Astrocyte of the cerebellum (primary cell): ENCODE measurements at regions not wholly inside any gene's neighbourhood (a gene's known extent, or its start where the extent isn't known, plus 50 kb on each side); places are given as distances from the start of the nearest gene placed in this dataset.

Source experiments
- DNase-seq: peaks from one replicate; pipeline ENCODE4 v3.0.0-alpha.2; 2011; ENCODE audit warnings: low read depth
- H3K4me3 ChIP-seq: 2 replicates; pipeline ENCODE4 v1.5.1; 2011; ENCODE audit warnings: mild to moderate bottlenecking, low read depth, low read length, moderate library complexity
- in situ Hi-C: cut with HindIII; loops from 2 replicates; pipeline ENCODE4 v1.10.0; 2017; ENCODE audit warnings: low sequenced_read_pairs
- TF ChIP-seq, protein P1 (sequence below): IDR thresholded peaks from 2 replicates; pipeline ENCODE4 v1.5.1; 2012; ENCODE audit warnings: low read length, low read depth, moderate library complexity, mild to moderate bottlenecking; ENCODE audit errors: missing control alignments

GRCh38 chr11:105203569-105204240, 64.1 kb upstream of the CARD18 start:
- TF ChIP-seq, protein P1, sequence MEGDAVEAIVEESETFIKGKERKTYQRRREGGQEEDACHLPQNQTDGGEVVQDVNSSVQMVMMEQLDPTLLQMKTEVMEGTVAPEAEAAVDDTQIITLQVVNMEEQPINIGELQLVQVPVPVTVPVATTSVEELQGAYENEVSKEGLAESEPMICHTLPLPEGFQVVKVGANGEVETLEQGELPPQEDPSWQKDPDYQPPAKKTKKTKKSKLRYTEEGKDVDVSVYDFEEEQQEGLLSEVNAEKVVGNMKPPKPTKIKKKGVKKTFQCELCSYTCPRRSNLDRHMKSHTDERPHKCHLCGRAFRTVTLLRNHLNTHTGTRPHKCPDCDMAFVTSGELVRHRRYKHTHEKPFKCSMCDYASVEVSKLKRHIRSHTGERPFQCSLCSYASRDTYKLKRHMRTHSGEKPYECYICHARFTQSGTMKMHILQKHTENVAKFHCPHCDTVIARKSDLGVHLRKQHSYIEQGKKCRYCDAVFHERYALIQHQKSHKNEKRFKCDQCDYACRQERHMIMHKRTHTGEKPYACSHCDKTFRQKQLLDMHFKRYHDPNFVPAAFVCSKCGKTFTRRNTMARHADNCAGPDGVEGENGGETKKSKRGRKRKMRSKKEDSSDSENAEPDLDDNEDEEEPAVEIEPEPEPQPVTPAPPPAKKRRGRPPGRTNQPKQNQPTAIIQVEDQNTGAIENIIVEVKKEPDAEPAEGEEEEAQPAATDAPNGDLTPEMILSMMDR: no peak
- in situ Hi-C loops: no loop called here
- no peak for DNase-seq
- H3K4me3 ChIP-seq: no peak overlapping the region

GRCh38 chr11:105202844-105203548, 63.4 kb upstream of the CARD18 start:
- in situ Hi-C loops: no loop called here
- no peak for DNase-seq
- TF ChIP-seq, protein P1: no peak
- no peak overlapping the region for H3K4me3 ChIP-seq

GRCh38 chr11:105202422-105202821, 62.9 kb upstream of the CARD18 start:
- in situ Hi-C loops: no loop called here
- no peak for DNase-seq
- TF ChIP-seq, protein P1: no peak
- H3K4me3 ChIP-seq: no peak overlapping the region

DNA sequence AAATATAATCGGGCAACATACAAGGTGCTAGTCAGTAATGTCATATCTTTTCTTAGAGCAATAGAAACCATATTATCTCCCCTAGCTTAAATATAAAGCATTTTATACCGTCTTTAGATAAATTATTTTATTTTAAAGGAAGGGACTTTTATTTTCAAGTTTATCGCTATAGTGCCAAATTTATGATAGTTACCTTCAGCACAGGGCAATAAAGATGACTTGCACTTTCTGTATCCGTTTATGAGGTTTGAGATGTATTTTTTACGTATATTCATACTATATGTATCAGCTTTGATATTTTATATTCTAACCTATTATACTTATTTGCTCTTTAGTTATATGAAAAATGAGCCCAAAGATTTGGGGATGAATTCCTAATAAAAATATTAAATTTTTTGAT, 61.6 kb upstream of the CARD18 start:
- in situ Hi-C loops: no loop called here
- TF ChIP-seq, protein P1: no peak
- H3K4me3 ChIP-seq: no peak overlapping the region
- DNase-seq: no peak

DNA sequence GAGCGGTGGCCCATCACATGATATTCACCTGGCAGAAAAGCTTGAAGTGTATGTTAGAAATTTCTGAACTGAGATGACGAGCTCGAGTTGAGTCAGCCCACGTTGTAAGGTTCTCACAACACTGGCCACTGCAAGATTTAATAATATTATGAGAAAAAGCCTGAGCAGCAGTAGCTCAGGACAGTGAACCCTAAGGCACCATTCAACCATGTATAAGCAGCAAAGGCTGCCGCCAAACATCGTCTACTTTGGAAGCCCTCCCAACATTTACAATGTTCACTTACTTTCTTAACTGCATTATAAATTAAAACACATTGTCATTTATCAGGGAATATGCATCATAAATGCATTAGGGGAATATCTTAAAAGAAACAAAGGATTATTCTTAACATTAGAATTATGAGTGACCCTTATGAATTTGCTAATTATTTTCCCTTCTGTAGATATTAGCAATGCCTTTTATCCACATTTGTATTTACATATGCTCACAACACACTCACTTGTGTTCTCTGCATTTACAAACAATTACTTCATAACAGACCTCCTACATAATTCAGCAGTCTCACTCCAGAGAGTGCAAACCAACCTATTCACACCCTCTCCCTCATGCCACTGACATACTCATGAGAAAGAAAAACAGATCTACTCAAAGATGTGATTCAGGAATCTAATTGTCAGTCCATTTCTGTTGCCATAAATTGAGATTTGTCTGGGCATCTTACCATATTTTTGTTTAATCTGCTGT, 57.7 kb upstream of the CARD18 start:
- no peak overlapping the region for H3K4me3 ChIP-seq
- in situ Hi-C loops: no loop called here
- DNase-seq: no peak
- TF ChIP-seq, protein P1: no peak

- no peak overlapping the region for H3K4me3 ChIP-seq
- in situ Hi-C loops: no loop called here
- no peak for DNase-seq
- TF ChIP-seq, protein P1: no peak
These were observed 53.7 kb upstream of the CARD18 start for GRCh38 chr11:105193260-105193659.
